ENCODE measurements at regions not wholly inside any gene's neighbourhood (a gene's known extent, or its start where the extent isn't known, plus 50 kb on each side); places are given as distances from the start of the nearest gene placed in this dataset.
A peak's percentile ranks its signal among the peaks of the same experiment; 100 is the strongest.
"Not testable (repeated sequence)": the region's sequence is repeated elsewhere in the genome, so short reads cannot be mapped to it uniquely, and the experiment has no call there.

DNA sequence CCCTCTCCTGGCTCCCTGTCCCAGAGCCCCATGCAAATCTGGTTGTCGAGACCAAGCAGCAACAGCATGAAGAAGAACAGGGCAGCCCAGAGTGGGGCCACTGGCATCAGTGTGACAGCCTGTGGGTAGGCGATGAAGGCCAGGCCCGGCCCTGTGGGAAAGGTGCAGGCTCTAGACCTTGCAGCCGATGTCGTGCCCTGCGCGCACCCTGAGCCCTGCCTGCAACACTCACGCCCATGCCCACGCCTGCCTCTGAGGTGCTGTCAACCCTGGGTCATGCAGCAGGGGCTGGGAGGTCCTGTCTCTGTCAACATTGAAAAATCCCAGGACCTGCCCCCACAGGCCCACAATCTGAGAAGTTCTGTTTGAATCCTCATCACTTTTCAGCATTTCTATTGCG, 204.0 kb upstream of the TP53TG3 start:
- H3K4me3 Mint-ChIP-seq; H3K9me3 Mint-ChIP-seq; ATAC-seq (ENCODE audit: low read depth in 2 of 2); DNase-seq; H3K36me3 Mint-ChIP-seq; H3K27ac Mint-ChIP-seq; H3K4me1 Mint-ChIP-seq; H3K27me3 Mint-ChIP-seq: not testable (repeated sequence)

DNA sequence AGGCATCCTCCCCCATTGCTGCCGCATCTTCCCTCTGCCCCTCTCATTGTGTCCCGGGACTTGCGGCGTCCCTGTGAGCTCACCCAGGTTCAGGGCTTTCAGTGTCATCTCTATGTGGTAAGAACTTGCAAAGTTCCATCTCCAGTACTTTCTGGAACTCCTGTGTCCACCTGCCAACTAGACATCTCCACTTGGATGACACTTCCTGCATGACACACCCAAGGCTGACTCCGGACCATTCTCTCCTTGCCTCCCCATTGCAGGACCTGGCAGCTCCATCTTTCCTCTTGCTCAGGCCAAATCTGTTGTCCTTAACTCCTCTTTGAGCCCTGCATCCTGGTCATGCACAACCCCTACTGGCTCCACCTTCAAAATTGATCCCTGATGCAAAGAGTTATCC, 200.8 kb upstream of the TP53TG3 start:
- not testable (repeated sequence) for H3K27me3 Mint-ChIP-seq; ATAC-seq (ENCODE audit: low read depth in 2 of 2); DNase-seq; H3K4me1 Mint-ChIP-seq; H3K36me3 Mint-ChIP-seq; H3K27ac Mint-ChIP-seq; H3K9me3 Mint-ChIP-seq; H3K4me3 Mint-ChIP-seq

DNA sequence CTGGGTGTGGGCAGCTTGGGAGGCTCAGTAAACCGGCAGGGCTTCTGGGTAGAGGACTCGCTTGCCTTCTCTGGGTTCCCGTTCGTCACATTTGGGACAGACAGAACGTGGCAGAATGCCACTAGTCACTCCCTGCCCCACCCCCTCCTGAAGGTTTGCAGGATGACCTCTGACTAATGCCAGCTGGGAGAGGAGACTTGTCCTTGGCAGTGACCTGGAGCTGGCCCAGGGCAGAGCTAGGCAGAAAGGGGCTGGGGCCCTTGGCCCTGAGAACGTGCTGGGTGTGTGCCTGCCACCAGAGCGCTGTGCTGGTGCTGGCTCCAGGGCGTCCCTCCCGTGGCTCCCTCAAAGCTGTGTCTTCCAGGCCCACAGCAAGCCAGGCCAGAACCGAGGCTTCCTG, 197.8 kb upstream of the TP53TG3 start:
- not testable (repeated sequence) for H3K27me3 Mint-ChIP-seq; H3K4me3 Mint-ChIP-seq; H3K4me1 Mint-ChIP-seq; H3K9me3 Mint-ChIP-seq; ATAC-seq (ENCODE audit: low read depth in 2 of 2); DNase-seq; H3K36me3 Mint-ChIP-seq; H3K27ac Mint-ChIP-seq

DNA sequence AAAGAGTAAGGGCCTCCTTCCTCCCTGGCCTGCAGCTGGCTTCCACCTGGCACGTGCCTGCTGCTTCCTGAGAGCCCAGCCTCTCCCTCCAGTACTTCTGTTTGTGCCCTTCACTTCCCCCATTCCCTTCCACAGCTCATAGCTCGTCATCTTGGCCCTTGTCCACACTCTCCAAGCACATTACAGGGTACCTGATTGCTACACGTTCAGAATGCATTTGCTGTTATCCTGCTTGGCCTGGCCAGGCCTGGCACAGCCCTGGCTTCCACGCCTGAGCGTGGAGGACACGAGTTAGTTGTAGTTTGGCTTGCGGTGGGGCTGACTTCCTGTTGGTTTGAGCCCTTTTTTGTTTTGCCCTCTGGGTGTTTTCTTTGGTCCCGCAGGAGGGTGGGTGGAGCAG, 197.2 kb upstream of the TP53TG3 start:
- not testable (repeated sequence) for ATAC-seq (ENCODE audit: low read depth in 2 of 2); H3K4me1 Mint-ChIP-seq

DNA sequence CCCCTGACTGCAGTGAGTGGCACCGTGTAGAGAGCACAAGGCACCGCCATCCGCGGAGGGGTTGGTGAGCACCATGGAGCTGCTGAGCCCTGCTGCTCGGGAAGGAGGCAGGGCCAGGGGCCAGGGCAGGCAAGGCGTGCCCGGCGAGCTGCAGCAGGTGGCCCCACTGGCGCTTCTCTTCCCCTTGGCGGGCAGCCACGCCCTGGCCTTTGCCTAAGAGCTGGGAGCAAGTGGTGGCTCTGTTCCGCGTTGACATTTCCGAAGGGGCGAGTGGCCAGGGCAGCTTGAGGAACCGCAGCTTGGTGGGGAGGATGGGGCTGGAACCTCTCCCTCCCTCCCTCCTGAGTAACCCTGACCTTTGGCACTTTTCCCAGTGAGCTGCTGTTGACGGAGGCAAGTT, 194.7 kb upstream of the TP53TG3 start:
- H3K36me3 Mint-ChIP-seq; H3K4me3 Mint-ChIP-seq; H3K4me1 Mint-ChIP-seq; DNase-seq; H3K9me3 Mint-ChIP-seq; H3K27ac Mint-ChIP-seq; H3K27me3 Mint-ChIP-seq; ATAC-seq (ENCODE audit: low read depth in 2 of 2): not testable (repeated sequence)

More for the DNA sequence above, 197.2 kb upstream of the TP53TG3 start:
- H3K4me3 Mint-ChIP-seq, H3K36me3 Mint-ChIP-seq, H3K27me3 Mint-ChIP-seq, H3K27ac Mint-ChIP-seq, H3K9me3 Mint-ChIP-seq, DNase-seq: not testable (repeated sequence)

DNA sequence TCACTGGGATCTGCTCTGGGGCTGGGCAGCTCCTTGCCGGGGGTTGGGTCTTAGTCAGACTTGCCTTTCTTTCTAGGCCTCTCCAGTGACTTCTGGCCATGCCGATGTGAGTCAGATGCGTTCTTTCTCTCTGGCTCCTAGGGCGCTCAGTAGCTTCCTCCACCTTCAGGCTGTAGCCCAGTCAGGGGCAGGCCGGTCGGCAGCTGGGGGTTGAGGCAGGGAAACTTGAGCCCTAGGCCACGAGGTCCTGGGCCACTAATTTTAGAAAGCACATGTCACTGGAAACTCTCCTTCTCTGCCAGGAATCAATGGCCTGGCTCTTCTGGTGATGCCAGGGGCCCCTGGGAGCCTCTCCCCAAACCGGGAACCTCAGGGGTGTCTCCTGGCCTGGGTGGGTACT, 192.4 kb upstream of the TP53TG3 start:
- not testable (repeated sequence) for H3K27ac Mint-ChIP-seq; ATAC-seq (ENCODE audit: low read depth in 2 of 2); H3K4me1 Mint-ChIP-seq; H3K9me3 Mint-ChIP-seq; H3K4me3 Mint-ChIP-seq; DNase-seq; H3K36me3 Mint-ChIP-seq; H3K27me3 Mint-ChIP-seq

DNA sequence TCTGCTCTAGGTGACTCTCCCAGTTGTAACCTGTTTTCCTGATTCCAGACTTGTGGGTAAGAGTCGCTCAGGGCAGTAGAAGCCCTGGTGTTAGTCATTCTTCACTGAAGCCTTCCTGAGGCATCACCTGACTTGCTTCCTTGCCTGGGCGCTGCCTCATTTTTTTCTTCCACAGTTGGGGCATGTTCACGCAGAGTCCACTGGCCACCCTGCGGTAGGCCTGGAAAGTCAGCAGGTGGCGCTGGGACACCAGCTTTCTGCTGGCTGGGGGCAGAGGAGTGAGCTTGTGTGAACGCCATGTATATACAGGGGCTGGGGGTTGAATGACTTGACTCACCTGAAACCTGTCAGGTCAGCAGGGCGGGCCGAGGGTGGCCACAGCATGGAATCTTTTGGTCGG, 189.3 kb upstream of the TP53TG3 start:
- not testable (repeated sequence) for H3K9me3 Mint-ChIP-seq; H3K4me1 Mint-ChIP-seq; H3K27ac Mint-ChIP-seq; H3K27me3 Mint-ChIP-seq; H3K4me3 Mint-ChIP-seq; H3K36me3 Mint-ChIP-seq; ATAC-seq (ENCODE audit: low read depth in 2 of 2); DNase-seq

DNA sequence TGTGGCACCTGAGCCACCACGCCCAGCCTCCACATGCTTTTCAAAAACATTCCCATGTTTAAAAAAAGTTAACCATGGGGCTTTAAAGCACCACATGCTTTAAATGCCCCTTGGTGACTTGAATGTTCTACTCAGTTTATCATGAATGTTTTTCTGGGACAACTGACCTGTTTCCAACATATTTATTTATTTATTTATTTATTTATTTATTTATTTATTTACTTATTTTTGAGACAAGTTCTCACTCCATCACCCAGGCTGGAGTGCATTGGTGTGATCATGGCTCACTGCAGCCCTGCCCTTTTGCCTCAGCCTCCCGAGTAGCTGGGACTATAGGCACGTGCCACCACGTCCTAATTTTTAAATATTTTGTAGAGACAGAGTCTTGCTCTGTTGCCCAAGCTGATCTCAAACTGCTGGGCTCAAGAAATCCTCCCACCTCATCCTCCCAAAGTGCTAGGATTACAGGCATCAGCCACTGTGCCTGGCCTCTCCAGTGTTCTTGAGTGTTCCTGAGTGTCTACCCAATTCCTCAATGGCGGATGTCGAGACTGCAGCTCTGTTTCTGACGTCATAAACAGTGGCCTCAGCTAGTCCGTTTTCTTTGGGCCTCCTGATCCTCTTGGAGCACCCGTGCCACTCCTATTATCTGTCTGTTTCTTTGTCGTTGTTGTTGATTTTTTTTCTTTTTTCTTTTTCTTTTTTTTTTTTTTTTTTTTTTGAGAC, 185.7 kb upstream of the TP53TG3 start:
- H3K27ac Mint-ChIP-seq; DNase-seq; ATAC-seq (ENCODE audit: low read depth in 2 of 2); H3K27me3 Mint-ChIP-seq; H3K9me3 Mint-ChIP-seq; H3K4me1 Mint-ChIP-seq; H3K36me3 Mint-ChIP-seq: not testable (repeated sequence)
- H3K4me3 Mint-ChIP-seq = peak overlapping the region in 1 of 8 donors; percentile 74

DNA sequence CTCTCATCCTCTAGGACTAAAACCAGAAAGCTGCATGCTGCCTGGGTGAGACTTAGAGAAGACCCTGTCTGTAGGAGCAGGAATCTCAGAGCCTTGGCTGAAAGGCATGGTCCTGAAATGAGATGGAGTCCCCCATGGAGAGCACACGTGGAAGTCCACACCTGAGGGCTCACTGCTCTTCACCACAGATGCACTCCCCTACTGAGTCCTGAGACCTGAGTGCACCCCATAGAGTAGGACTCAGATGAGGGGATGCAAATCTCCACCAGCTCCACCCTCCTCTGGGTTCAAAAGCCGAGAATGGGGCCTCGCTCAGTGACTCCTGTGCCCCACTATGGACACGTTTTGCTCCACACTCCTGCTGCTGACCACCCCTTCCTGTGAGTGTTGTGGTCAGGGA, 171.4 kb upstream of the TP53TG3 start:
- not testable (repeated sequence) for H3K9me3 Mint-ChIP-seq; H3K4me1 Mint-ChIP-seq; H3K4me3 Mint-ChIP-seq; H3K27me3 Mint-ChIP-seq; H3K36me3 Mint-ChIP-seq; DNase-seq; H3K27ac Mint-ChIP-seq; ATAC-seq (ENCODE audit: low read depth in 2 of 2)

DNA sequence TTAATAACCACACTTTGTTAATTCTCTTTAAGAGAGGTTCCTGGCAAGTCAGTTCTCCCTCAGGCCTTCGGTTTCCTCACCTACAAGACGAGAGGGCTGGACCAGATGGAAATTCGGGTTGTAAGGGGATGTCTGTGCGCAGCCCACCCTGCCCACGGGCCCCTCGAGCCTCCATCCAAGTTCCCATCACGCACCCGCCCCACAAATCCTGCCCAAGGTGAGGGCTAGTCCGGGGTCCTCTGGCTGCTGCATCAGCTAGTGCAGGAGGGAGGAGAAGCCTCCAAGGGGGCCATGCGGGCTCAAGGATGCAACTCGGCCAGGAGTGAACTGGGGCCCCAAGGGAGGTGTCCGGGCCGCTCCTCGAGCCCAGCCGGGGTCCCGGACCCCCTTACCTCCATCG, 169.6 kb upstream of the TP53TG3 start:
- not testable (repeated sequence) for H3K27ac Mint-ChIP-seq; ATAC-seq (ENCODE audit: low read depth in 2 of 2); H3K4me3 Mint-ChIP-seq; H3K27me3 Mint-ChIP-seq; H3K4me1 Mint-ChIP-seq; H3K36me3 Mint-ChIP-seq; H3K9me3 Mint-ChIP-seq; DNase-seq

DNA sequence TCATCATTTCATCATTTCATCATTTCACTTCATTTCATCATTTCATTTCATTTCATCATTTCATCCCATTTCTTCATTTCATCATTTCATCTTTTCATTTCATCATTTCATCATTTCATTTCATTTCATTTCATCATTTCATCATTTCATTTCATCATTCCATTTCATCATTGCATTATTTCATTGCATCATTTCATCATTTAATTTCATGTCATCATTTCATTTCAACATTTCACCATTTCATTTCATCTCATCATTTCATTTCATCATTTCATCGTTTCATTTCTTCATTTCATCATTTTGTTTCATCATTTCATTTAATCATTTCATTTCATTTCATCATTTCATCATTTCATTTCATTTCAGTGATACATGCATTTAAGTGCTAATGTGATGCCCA, 166.9 kb upstream of the TP53TG3 start:
- not testable (repeated sequence) for H3K9me3 Mint-ChIP-seq; H3K4me1 Mint-ChIP-seq; H3K27me3 Mint-ChIP-seq; H3K36me3 Mint-ChIP-seq; ATAC-seq (ENCODE audit: low read depth in 2 of 2); H3K27ac Mint-ChIP-seq; H3K4me3 Mint-ChIP-seq; DNase-seq

DNA sequence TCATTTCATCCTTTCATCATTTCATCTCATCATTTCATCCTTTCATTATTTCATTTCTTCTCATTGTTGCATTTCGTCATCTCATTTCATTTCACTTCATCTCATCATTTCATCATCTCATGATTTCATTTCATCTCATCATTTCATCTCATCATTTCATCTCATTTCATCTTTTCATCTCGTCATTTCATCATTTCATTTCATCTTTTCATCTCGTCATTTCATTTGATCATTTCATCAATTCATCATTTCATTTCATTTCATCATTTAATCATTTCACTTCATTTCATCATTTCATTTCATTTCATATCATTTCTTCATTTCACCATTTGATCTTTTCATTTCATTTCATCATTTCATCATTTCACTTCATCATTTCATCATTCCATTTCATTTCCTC, 131.3 kb upstream of the TP53TG3 start:
- H3K4me3 Mint-ChIP-seq; ATAC-seq (ENCODE audit: low read depth in 2 of 2); H3K27ac Mint-ChIP-seq; H3K27me3 Mint-ChIP-seq; H3K4me1 Mint-ChIP-seq; DNase-seq; H3K36me3 Mint-ChIP-seq; H3K9me3 Mint-ChIP-seq: not testable (repeated sequence)

DNA sequence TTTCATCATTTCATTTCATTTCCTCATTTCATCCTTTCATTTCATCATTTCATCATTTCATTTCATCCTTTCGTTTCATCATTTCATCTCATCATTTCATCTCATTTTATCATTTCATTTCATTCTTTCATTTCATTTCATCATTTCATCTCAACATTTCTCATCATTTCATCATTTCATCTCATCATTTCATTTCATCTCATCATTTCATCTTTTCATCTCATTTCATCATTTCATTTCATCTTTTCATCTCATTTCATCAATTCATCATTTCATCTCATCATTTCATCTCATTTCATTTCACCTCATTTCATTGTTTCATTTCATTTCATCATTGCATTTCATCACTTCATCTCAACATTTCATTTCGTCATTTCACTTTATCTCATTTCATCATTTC, 129.7 kb upstream of the TP53TG3 start:
- not testable (repeated sequence) for ATAC-seq (ENCODE audit: low read depth in 2 of 2); H3K27me3 Mint-ChIP-seq; H3K4me3 Mint-ChIP-seq; H3K36me3 Mint-ChIP-seq; DNase-seq; H3K27ac Mint-ChIP-seq; H3K9me3 Mint-ChIP-seq; H3K4me1 Mint-ChIP-seq
